GM19463 (cell line): ENCODE measurements at regions not wholly inside any gene's neighbourhood (a gene's known extent, or its start where the extent isn't known, plus 50 kb on each side); places are given as distances from the start of the nearest gene placed in this dataset.
"Not testable (repeated sequence)": the region's sequence is repeated elsewhere in the genome, so short reads cannot be mapped to it uniquely, and the experiment has no call there.

Experiments used
- ATAC-seq: cut with Tn5 transposase; IDR thresholded peaks from one replicate; pipeline ENCODE4 v1.9.1; 2021; ENCODE audit warnings: mild to moderate bottlenecking, moderate library complexity; ENCODE audit not compliant: unreplicated experiment

- ATAC-seq, result no peak
Measured at GRCh38 chr17:54177606-54178308, 355.0 kb downstream of the KIF2B start.

- ATAC-seq, result no peak
Measured at GRCh38 chr17:54180950-54181349, 358.2 kb downstream of the KIF2B start.

- no peak for ATAC-seq
Measured at GRCh38 chr17:54191261-54191660, 368.5 kb downstream of the KIF2B start.

- ATAC-seq, result no peak
Measured at GRCh38 chr17:54194268-54194667, 371.5 kb downstream of the KIF2B start.

- no peak for ATAC-seq
Measured at GRCh38 chr17:54196751-54197150, 374.0 kb downstream of the KIF2B start.

GRCh38 chr17:54201380-54201779, 378.7 kb downstream of the KIF2B start:
- ATAC-seq, result not testable (repeated sequence)

- ATAC-seq, result no peak
Measured at GRCh38 chr17:54220829-54221228, 398.1 kb downstream of the KIF2B start.

- no peak for ATAC-seq
Measured at GRCh38 chr17:54221499-54221898, 398.8 kb downstream of the KIF2B start.

- no peak for ATAC-seq
Measured at GRCh38 chr17:54235571-54235970, 412.8 kb downstream of the KIF2B start.

GRCh38 chr17:54237911-54238515, 415.3 kb downstream of the KIF2B start:
- ATAC-seq, result no peak

- ATAC-seq, result no peak
Measured at GRCh38 chr17:54239291-54239690, 416.6 kb downstream of the KIF2B start.

- no peak for ATAC-seq
Measured at GRCh38 chr17:54255696-54256095, 433.0 kb downstream of the KIF2B start.

GRCh38 chr17:54256401-54256929, 433.7 kb downstream of the KIF2B start:
- ATAC-seq, result no peak

GRCh38 chr17:54257440-54257839, 434.7 kb downstream of the KIF2B start:
- ATAC-seq, result no peak

- ATAC-seq, result no peak
Measured at GRCh38 chr17:54259476-54259875, 436.7 kb downstream of the KIF2B start.

GRCh38 chr17:54261465-54261864, 438.7 kb downstream of the KIF2B start:
- ATAC-seq, result no peak

- ATAC-seq, result no peak
Measured at GRCh38 chr17:54269881-54270280, 447.2 kb downstream of the KIF2B start.

- no peak for ATAC-seq
Measured at GRCh38 chr17:54270499-54270898, 447.8 kb downstream of the KIF2B start.

GRCh38 chr17:54277868-54278267, 455.1 kb downstream of the KIF2B start:
- no peak for ATAC-seq

GRCh38 chr17:54280741-54281140, 458.0 kb downstream of the KIF2B start:
- no peak for ATAC-seq

GRCh38 chr17:54282886-54283285, 460.2 kb downstream of the KIF2B start:
- no peak for ATAC-seq

- no peak for ATAC-seq
Measured at GRCh38 chr17:54307351-54307750, 484.6 kb downstream of the KIF2B start.
